Muscle of arm (tissue), 1 donor: ENCODE measurements at regions not wholly inside any gene's neighbourhood (a gene's known extent, or its start where the extent isn't known, plus 50 kb on each side); places are given as distances from the start of the nearest gene placed in this dataset.
"Not testable (repeated sequence)": the region's sequence is repeated elsewhere in the genome, so short reads cannot be mapped to it uniquely, and the experiment has no call there.

Source experiments
- DNase-seq: peaks from one replicate; pipeline ENCODE4 v3.0.0-alpha.2; 2013

- no peak for DNase-seq
Observed at GRCh38 chr4:54575919-54576318, 81.8 kb upstream of the KIT start.

DNA sequence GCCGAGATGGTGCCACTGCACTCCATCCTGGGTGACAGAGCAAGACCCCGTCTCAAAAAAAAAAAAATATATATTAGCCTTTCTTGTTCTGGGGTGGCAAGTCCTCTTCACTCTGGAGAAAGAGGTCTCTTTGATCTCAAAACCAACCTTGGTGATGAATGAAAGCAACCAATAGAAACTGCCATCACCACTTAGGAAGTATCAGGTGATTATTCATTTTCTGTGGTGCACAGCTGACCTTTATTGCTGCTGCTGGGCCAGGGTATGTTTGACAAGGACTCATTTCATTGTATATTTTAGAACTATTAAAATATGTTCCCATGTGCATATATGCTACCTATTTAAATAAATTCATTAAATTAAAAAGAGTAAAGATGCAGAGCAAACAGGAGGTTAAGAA lies 76.0 kb upstream of the KIT start:
- no peak for DNase-seq

GRCh38 chr4:54585321-54586000 lies 72.3 kb upstream of the KIT start:
- no peak for DNase-seq

DNA sequence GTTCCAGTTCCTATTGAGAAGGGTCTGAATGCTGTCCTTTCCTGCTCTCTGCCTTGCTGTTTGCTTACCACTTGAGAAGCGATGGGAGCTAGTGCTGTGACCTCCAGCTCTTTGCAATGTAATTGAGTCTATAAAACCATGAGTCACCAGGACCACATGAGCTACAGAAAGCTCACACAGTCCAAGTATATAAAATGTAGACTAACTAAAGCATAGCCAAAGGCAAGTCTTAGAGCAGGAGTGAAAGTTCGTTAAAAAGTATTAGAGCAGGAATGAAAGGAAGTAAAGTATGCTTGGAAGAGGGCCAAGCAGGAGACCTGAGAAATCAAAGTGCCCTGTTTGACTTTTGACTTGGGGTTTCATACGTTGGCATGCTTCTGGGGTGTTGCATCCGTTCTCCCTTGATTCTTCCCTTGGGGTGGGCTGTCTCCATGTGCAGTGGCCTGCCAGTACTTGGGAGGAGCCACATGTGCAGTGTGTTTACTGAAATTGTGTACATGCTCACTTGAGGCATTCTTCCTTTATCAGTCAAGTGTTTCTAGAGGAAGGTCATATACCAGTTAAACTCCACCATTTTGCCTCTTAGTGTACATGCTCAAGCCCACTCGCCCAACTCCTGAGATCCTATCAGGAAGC lies 71.3 kb upstream of the KIT start:
- no peak for DNase-seq

GRCh38 chr4:54587107-54587891 lies 70.5 kb upstream of the KIT start:
- DNase-seq = no peak

GRCh38 chr4:54588404-54588803 lies 69.4 kb upstream of the KIT start:
- DNase-seq = no peak

- no peak for DNase-seq
Observed at GRCh38 chr4:54589586-54589985, 68.2 kb upstream of the KIT start.

DNA sequence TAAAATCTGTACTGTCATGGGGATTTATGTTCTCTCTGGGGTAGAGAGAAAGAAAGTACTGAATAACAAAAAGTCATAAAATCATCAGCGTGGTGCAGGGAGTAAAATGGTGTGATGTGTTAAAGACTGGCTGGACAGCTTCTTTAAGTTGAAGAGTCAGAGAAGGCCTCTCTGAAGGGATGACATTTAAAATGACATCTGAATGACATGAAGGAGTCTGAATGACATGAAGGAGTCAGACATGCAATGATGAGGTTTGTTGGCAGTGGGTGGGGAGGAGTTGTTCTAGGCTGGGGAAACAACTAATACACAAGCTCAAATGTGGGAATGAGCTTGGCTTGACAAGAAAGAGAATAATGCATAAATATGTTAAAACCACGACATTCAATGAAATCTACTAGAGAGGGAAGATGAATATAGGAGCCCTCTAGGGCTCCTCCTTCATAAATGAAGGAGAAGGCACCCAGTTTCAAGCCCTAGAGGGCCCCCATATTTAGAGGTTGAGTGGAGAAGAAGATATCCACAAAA lies 63.9 kb upstream of the KIT start:
- DNase-seq = no peak

GRCh38 chr4:54596201-54596600 lies 61.6 kb upstream of the KIT start:
- no peak for DNase-seq

GRCh38 chr4:54597678-54598077 lies 60.1 kb upstream of the KIT start:
- not testable (repeated sequence) for DNase-seq

GRCh38 chr4:54602175-54602574 lies 55.6 kb upstream of the KIT start:
- DNase-seq = not testable (repeated sequence)

- DNase-seq = no peak
Observed at GRCh38 chr4:54607067-54607466, 50.7 kb upstream of the KIT start.

DNA sequence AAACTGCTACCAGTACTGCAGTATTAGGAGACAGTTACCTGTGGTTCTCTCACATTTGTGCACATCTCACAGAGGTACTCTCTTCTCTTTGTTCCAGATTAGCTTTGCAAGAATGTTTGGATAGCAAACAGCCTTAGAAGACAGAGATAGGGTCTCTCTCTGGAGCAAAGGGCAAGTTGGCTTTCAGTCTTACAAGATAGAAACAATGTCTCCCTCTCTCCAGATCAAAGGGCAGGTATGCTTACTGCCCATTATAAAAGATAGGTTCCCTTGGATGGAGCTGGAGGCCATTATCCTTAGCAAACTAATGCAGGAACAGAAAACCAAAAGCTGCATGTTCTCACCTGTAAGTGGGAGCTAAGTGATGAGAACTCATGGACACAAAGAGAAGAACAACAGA lies 50.2 kb upstream of the KIT start:
- DNase-seq = no peak
